Kidney epithelial cell (primary cell): ENCODE measurements at regions not wholly inside any gene's neighbourhood (a gene's known extent, or its start where the extent isn't known, plus 50 kb on each side); places are given as distances from the start of the nearest gene placed in this dataset.

Source experiments
- DNase-seq: peaks from one replicate; pipeline ENCODE4 v3.0.0-alpha.2; 2010; ENCODE audit warnings: low read depth
- H3K27me3 ChIP-seq: 2 replicates; pipeline ENCODE4 v1.6.0; 2011; ENCODE audit warnings: low read length; ENCODE audit not compliant: control insufficient read depth, insufficient read depth
- H3K36me3 ChIP-seq: 2 replicates; pipeline ENCODE4 v1.5.1; 2011; ENCODE audit warnings: low read length; ENCODE audit not compliant: control insufficient read depth, insufficient read depth
- H3K4me3 ChIP-seq: 2 replicates; pipeline ENCODE4 v1.5.1; 2011; ENCODE audit warnings: low read depth, mild to moderate bottlenecking, control low read depth, low read length
- CTCF ChIP-seq: IDR thresholded peaks from 2 replicates; pipeline ENCODE4 v1.5.1; 2011; ENCODE audit warnings: mild to moderate bottlenecking, moderate library complexity, low read length, control low read depth, inconsistent platforms; ENCODE audit not compliant: insufficient read depth, poor library complexity, severe bottlenecking

GRCh38 chr9:88291856-88292255 lies 96.4 kb upstream of the SPIN1 start:
- no peak overlapping the region for H3K4me3 ChIP-seq
- H3K27me3 ChIP-seq = no peaks in the 10 kb centered on the region
- TF ChIP-seq CTCF = no peak
- no peak for DNase-seq
- H3K36me3 ChIP-seq = no peaks in the 10 kb centered on the region

- no peak for TF ChIP-seq CTCF
- no peaks in the 10 kb centered on the region for H3K36me3 ChIP-seq
Measured at GRCh38 chr9:88291056-88291455, 97.2 kb upstream of the SPIN1 start.

GRCh38 chr9:88289532-88289931 lies 98.7 kb upstream of the SPIN1 start:
- no peak overlapping the region for H3K4me3 ChIP-seq
- TF ChIP-seq CTCF = no peak
- H3K27me3 ChIP-seq = no peaks in the 10 kb centered on the region
- H3K36me3 ChIP-seq = no peaks in the 10 kb centered on the region
- no peak for DNase-seq

More at GRCh38 chr9:88291056-88291455, 97.2 kb upstream of the SPIN1 start:
- no peak for DNase-seq
- Histone ChIP-seq H3K4me3 (no peak overlapping the region), H3K27me3 (no peaks in the 10 kb centered on the region)

GRCh38 chr9:88287972-88288371 lies 100.3 kb upstream of the SPIN1 start:
- TF ChIP-seq CTCF = no peak

GRCh38 chr9:88280816-88281382 lies 107.3 kb upstream of the SPIN1 start:
- no peak for DNase-seq
- TF ChIP-seq CTCF = no peak
- H3K27me3 ChIP-seq = no peaks in the 10 kb centered on the region
- no peaks in the 10 kb centered on the region for H3K36me3 ChIP-seq
- H3K4me3 ChIP-seq = no peak overlapping the region

More at GRCh38 chr9:88287972-88288371, 100.3 kb upstream of the SPIN1 start:
- Histone ChIP-seq H3K4me3 (no peak overlapping the region), H3K36me3 (no peaks in the 10 kb centered on the region), H3K27me3 (no peaks in the 10 kb centered on the region)
- no peak for DNase-seq

- Histone ChIP-seq H3K27me3 (no peaks in the 10 kb centered on the region), H3K36me3 (no peaks in the 10 kb centered on the region), H3K4me3 (no peak overlapping the region)
- no peak for DNase-seq
- TF ChIP-seq CTCF = no peak
Measured at GRCh38 chr9:88278036-88278435, 110.2 kb upstream of the SPIN1 start.
